Iris pigment epithelial cell (primary cell): ENCODE measurements at regions not wholly inside any gene's neighbourhood (a gene's known extent, or its start where the extent isn't known, plus 50 kb on each side); places are given as distances from the start of the nearest gene placed in this dataset.
"Not testable (repeated sequence)": the region's sequence is repeated elsewhere in the genome, so short reads cannot be mapped to it uniquely, and the experiment has no call there.

Experiments
- DNase-seq: peaks from one replicate; pipeline ENCODE4 v3.0.0-alpha.2; 2011; ENCODE audit warnings: low read depth

DNA sequence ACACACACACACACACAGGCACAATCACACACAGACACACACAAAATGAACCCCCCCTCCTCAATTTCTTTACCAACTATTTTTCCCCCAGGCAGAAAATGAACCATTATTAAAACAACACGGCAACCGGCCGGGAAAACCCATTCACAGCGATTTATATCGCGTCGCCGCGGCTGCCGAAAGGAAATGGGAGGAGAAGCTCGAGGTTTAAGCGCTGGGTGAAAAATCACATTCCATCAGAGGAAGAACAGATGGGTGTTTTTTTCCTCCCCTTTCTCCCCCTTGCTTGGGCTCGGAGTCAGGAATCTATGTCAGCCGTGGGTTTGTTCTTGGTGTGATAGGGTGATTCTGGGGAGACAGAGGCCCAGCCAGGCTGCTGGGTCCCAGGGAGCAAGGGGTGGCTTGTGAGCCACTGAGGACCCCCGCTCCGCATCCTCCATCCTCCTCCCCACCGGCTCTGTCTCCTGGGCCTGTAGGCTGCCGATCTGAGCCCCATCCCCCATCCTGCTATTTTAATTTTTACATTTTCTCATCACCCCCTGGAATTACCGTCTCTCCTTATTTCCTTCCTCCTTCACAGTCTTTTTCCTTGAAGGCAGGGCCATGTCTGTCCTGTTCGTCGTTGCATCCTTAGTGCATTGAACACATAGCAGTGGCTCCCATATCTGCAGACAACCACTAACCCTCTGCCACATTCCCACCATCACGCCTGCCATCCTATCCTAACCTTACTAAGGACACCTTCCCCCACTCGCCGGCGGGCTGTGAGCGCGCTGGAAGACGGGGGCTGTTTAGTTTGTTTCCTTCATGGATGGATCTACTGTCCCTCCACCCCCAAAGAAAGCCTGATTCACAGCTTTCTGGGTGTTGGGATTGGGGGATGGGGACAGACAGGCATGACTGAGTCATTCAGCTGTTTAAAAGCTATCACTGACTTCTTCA, 137.7 kb downstream of the CRLF3 start:
- peak; percentile 53 for DNase-seq

DNA sequence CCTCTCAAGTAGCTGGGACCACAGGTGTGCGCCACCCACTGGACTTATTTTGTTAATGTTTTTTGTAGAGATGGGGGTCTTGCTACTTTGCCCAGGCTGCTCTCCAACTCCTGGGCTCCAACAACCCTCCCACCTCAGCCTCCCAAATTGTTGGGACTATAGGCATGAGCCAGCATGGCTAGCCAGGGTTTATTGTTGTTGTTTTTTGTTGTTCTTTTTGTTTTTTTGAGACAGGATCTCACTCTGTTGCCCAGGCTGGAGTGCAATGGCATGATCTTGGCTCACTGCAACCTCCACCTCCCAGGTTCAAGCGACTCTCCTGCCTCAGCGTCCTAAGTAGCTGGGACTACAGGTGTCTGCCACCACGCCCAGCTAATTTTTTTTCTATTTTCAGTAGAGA, 142.2 kb downstream of the CRLF3 start:
- not testable (repeated sequence) for DNase-seq

DNA sequence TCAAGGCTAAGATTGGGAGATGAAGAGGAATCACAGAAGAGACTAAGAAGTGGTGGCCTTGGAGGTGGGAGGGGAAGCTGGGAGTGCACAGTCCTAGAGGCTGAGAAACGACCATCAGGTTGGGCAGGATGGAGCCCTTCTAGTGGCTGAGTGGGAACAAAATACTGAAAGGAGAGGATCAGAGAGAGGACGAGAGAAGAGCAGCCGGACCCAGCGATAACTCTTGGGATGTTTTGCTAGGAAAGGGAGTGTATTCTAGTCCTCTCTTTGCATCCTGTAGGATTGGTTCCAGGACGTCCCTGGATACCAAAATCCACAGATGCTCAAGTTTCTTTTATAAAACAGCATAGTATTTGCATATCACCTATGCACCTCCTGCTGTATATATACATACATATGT, 143.8 kb downstream of the CRLF3 start:
- DNase-seq, result not testable (repeated sequence)

DNA sequence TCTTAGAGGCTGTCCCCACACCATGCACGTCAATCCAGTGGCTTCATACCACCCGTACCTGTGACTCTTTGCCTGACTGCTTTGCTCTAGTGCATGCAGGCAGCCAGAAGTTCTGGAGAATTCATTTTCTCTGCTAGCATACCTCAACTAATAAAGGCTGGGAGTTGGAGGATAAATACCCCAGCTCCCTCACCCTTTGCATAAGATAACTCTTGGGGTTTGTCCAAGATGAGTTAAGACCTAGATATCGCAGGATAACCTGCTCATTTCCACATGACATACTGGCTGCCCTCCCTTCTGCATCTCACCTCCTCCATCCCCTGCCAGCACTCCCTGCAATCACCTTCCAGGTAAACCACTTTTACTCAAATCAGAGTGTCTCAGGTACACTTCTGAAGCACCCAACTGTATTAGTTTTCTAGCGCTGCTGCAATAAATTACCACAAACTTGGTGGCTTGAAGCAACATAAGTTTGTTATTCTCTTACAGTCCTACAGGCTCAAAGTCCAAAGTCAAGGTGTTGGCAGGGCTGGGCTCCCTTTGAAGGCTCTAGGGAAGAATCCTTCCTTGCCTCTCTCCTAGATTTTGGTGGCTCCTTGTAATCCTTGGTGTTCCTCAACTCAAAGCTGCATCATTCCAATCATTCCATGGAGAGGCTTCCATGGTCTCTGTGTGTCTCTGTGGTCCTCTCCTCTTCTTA, 146.8 kb downstream of the CRLF3 start:
- no peak for DNase-seq

DNA sequence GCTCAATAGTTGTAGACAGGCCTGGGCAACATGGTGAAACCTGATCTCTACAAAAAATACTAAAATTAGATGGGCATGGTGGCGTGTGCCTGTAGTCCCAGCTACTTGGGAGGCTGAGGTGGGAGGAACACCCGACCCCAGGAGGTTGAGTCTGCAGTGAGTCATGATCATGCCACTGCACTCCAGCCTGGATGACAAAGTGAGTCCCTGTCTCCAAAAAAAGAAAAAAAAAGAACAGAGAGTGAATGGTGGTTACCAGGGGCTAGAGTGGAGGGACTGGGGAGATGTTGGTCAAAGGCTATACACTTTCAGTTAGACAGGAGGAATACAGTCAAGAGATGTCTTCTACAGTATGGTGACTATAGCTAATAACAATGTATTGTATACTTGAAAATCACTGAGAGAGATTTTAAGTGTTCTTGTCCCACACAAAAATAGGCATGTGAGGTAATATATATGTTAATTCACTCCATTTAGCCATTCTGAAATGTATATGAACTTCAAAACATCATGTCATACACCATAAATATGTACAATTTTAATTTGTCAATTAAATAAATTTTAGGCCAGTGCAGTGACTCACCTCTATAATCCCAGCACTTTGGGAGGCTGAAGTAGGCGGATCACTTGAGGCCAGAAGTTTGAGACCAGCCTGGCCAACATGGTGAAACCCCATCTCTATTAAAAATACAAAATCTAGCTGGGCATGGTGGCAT, 148.6 kb downstream of the CRLF3 start:
- not testable (repeated sequence) for DNase-seq

DNA sequence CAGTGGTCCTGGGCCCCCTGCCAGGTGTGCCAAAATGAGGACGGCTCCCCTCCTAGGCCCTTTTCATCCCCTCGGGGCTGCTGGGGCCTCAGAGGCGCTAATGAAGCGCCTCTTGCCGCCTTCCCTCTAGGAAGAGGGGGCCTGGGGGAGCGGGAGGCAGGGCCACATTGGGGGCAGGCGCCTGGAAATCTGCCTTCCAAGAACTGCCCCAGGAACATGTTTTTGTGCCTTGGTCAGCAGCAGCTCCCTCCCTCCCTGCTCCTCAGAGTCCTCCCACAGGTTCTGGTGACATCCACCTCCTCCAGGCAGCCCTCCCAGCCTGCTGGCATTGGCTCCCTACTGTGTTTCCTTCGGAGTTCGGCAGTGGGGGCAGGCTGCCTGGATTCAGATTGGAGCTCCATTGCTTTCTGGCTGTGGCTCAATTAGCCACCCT, 155.3 kb downstream of the CRLF3 start:
- DNase-seq, result not testable (repeated sequence)

DNA sequence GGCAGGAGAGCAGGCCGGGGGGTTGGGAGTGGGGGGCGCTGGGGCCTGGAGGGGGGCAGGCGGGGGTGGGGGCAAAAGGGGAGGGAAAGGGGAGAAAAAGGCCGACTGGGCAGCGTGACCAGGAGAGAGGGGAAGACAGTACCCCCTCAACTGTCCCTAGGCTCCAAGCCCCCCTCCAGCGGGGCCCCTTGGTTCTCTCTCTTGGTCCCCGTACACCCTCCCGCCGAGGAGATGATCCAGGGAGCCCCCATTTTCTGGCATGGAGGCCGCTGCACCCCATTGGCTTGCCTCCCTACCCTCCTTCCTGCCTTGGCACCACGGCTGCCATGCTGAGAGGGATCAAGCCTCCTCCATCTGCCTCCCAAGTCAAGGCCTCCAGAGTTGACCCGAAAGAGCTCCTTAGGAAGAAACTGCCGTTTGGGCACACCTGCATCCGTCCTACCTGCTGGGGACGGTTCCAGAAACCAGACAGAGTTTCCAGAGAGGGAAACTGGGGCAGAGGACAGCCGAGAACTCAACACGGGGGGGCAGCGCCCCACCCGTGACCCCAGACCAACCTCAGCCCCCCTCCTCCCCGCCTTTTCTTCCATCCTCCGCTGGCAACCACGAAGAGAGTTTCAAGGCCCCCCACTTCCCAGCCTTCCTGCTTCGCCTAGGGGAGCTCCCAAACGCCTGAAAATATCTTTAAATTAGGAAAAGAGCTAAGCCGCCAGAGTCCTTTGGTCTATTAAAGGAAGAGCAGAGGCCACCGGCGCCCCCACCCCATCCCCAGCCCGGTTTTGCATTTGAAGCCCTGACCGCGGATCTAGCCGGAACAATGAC, 155.9 kb downstream of the CRLF3 start:
- not testable (repeated sequence) for DNase-seq

DNA sequence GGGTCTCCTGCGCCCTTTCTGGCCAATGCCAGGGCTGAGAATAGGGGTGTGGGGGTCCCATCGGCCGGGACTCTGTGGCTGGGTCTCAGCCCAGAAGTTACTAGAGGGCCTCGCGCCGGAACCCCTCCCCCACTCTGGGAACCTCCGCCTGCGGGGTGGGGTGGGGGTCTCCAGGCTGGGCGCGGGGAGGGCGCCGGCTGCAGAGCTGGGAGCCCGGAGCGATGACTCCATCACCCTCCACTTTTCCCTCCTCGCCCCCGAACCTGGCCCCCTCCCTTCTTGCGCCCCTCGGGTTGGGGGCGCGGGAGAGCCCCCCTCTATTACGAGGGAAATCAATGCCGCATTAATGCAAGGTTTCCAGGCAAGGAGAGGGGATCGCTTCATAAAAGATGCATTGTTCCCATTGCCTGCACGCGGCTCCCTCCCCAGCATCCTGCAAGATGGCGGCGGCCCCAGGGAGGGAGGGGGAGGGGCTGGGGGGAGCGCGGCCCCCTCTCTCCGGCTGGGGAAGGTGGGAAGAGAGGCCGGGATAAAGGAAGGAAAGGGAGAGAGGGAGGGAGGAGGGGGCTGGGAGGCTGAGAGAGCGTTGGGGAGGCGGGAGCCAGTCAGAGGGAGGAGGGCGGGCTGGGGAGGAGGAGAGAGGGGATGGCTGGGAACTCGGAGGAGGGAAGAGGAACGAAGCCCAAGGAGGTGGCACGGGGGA, 156.7 kb downstream of the CRLF3 start:
- peak; percentile 51 for DNase-seq

DNA sequence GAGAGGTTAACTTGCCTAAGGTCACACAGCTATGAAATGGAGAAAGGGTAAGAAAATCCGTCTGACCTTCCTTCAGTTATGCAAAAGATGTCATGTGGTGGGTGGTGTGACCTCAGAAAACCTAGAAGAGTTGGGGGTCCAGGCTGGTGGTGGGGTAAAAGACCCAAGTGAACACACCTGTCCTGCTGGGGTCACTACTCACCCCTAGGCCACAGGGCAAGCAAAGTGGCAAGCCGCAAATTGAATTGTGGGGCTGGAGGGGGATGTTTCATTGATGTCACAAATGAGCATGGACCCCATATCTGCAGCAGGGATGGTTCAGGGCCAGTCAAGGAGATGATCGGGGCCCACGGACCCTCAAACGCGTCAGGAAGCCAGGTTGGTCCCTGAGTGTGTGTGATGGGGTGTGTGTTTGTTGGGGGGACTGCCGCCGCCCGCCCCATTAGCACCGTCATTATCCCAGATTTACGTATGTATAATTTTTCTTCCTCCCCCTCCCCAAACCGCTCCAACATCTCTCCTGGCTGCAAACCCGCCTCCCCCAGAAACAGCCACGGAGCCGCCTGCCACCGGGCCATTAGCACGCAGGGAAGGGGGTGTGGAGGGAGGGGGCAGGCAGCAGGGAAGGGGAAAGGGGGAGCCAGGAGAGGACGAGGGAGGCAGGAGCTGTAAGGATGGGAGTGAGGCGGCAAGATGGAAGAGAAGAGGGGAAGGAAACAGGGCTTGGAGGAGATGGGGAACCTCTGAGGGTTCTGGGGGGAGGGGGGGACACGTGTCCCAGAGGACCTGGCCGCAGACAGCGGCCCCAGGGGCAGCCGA, 157.4 kb downstream of the CRLF3 start:
- not testable (repeated sequence) for DNase-seq

DNA sequence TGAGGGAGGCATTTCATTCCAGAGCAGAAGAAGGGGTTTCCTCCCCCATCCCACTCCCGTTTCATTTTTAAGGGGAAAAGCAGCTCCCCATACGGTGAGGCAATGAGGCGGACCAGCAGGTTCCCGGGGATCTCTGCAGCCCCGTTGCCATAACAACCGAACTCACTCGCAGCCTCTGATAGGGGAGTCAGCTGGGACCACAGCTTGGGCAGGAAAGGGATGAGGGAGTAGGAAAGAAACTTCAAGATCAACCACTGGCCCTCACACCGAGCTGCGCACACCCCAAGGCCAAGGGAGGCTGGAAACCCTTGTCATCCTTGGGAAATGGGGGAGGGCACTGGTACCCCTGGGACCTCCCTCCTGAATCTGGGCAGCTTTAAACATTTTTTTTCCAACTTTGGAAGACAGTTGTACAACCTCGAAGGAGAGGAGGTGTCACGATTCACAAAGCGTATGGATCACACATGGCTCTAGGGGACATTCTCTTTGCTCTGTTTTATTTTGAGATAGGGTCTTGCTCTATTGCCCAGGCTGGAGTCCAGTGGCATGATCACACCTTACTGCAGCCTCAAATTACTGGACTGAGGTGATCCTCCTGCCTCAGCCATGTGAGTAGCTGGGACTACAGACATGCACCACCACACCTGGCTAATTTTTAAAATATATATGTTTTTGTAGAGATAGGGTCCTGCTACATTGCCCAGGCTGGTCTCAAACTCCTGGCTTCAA, 160.6 kb downstream of the CRLF3 start:
- not testable (repeated sequence) for DNase-seq

DNA sequence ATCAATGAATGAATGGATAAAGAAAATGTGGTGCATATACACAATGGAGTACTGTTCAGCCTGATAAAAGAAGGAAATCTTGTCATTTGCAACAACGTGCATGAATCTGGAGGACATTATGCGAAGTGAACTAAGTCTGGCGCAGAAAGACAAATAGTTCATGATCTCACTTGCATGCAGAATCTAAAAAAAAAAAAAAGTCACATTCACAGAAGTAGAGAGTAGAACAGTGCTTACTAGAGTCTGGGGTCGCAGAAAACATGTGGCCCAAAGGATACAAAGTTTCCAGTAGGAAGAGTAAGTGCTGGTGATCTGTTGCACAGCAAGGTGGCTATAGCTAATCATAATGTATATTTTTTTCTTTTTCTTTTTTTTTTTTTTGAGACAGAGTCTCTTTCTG, 167.3 kb downstream of the CRLF3 start:
- not testable (repeated sequence) for DNase-seq

DNA sequence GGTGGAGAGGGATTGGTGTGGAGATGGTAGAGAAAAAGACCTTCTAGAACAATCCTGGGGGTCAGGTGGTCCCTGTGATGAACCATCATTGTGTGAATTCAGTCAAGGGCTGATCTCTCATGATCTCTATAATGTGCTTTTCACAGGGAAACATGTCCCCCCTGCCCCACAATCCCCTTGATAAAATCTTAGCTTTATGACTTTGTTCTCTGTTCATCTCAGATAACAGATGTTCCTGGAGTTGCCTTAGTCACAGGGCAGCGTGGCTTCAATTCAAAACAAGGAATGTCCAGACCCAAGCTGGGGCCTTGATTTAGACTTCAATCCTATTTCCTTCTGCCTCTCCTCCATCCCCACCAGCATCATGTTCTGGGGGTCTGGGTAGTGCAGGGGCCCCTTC, 171.5 kb downstream of the CRLF3 start:
- peak; percentile 12 for DNase-seq

DNA sequence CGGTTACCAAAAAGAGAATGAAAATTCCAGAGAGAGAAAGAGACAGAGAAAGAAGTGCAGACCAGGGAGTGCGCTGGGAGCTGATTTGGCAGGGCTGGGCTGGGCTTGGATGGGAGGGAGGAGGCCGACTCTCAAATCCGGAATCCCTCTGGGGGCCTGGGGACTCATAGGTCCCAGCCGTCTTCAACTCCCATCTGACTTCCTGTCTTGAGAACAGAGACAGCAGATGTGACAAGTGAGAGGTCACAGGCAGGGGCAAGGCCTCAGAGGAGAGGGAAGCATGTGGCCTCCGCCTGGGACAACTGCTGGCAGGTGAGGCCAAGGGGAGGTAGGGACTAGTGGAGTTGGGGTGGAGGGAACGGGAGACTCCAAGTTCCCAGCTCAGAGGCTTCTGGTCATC, 172.9 kb downstream of the GOSR1 start:
- not testable (repeated sequence) for DNase-seq

DNA sequence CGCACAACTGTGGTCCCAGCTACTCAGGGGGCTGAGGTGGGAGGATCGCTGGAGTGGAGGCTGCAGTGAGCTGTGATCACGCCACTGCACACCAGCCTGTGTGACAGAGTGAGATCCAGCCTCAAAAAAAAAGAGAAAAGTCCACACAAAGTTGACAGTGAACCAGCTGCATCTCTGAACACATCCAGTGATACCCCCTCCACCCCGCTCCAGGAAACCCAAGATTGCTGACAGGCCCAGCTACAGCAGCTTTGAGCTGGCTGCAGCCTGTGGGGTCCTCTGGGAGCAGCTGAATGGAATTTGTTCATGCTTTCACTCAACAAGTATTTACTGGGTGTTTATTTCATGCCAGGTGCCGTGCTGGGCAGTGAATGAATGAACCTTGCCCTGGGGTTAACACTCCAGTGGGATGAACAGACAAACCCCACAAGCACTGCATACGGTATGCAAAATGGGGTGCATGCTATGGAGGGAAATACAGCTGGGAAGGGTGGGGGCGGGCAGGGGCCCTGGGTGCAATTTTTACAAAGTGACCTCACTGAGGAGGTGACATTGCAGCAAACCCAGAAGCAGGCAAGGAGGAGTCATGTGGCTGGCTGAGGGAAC, 170.9 kb downstream of the GOSR1 start:
- DNase-seq, result not testable (repeated sequence)

DNA sequence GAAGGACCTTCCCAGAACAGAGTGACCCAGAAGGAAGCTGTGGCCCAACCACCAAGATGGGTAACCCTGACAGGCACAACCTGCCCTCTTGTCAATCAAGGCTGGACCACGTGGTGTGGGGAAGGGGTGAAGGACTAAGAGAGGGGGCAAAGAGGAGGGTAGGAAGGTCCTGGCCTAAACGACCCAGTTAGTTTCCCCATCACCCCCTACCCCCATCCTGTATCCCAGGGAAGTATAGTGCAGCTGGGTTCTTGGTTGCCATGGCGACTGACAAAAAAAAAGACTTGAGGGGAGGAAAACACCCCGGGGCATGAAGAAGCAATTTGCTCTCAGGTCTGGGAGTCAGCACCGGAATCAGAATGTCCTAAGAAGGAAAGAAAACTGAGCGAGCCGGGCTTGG, 168.7 kb downstream of the GOSR1 start:
- DNase-seq, result not testable (repeated sequence)

DNA sequence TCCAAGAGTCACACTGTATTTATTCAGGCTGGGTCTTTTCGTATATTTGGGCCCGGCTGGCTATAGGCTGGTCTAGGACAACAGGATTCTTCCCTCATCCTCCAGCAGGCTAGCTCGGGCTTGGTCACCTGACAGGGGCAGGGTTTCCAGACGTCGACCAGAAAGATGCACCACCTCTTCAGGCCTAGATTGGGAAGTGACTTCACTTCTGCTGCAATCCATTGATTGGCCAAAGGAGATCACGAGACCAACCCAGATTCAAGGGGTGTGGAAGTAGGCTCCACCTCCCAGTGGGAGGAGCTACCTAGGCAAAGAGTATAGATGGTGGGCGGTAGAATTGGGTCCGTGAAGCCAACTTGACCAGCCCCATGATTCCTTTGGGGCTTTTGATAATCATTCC, 167.5 kb downstream of the GOSR1 start:
- DNase-seq, result not testable (repeated sequence)

DNA sequence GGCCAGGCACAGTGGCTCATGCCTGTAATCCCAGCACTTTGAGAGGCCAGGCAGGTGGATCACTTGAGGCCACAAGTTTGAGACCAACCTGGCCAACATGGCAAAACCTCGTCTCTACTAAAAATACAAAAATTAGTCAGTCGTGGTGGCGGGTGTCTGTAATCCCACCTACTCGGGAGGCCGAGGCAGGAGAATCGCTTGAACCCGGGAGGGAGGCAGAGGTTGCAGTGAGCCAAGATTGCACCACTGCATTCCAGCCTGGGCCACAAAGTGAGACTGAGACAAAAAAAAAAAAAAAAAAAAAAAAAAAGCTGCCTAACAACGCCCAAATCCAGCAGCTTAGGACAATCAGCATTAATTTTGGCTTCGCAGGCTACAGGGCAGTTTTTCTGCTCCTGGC, 167.1 kb downstream of the GOSR1 start:
- DNase-seq, result not testable (repeated sequence)

DNA sequence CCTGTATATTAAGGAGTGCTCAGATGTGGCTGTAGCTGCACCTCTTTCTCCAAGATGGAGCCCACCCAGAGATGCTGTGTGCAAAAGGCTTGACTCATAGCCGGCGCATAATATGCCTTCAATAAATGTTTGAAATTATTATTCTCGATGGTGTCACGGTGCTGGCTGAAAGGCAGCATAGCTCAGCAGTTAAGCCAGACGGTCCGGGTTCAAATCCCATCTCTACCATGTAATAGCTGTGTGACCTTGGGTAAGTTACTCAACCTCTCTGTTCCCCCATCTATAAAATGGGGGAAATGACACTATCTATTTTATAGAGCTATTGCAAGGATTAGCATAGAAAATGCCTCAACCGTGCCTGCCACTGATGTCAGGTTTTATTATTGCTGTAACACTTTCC, 164.2 kb downstream of the GOSR1 start:
- not testable (repeated sequence) for DNase-seq

DNA sequence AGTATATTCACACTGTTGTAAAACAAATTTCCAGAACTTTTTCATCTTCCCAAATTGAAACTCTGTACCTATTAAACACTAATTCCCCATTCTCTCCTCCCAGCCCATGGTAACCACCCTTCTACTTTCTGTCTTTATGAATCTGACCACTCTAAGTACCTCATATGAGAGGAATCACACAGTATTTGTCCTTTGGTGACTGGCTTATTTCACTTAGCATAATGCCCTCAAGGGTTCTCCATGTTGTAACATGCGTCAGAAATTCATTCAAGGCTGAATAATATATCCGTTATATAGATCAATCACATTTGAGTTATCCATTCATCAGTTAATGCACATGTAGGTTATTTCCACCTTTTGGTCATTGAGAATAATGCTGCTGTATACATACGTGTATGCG, 162.2 kb downstream of the GOSR1 start:
- not testable (repeated sequence) for DNase-seq
